ENCODE measurements at regions not wholly inside any gene's neighbourhood (a gene's known extent, or its start where the extent isn't known, plus 50 kb on each side); places are given as distances from the start of the nearest gene placed in this dataset.

- no peak for ATAC-seq
- intact Hi-C loops (cut with DNase I), result no loop called here
- DNase-seq (ENCODE audit: missing footprints), result no peak
Observed at GRCh38 chr2:82279367-82279766, 1974.8 kb upstream of the LRRTM1 start.

GRCh38 chr2:82278416-82278815 lies 1973.9 kb upstream of the LRRTM1 start:
- DNase-seq (ENCODE audit: missing footprints) (no peak), ATAC-seq (no peak)
- intact Hi-C loops (cut with DNase I), result no loop called here

GRCh38 chr2:82275599-82275998 lies 1971.0 kb upstream of the LRRTM1 start:
- DNase-seq (ENCODE audit: missing footprints), result no peak
- no peak for ATAC-seq
- intact Hi-C loops (cut with DNase I), result no loop called here

GRCh38 chr2:82268446-82268845 lies 1963.9 kb upstream of the LRRTM1 start:
- ATAC-seq (no peak), DNase-seq (ENCODE audit: missing footprints) (no peak)
- intact Hi-C loops (cut with DNase I), result no loop called here

- ATAC-seq (no peak), DNase-seq (ENCODE audit: missing footprints) (no peak)
- intact Hi-C loops (cut with DNase I), result no loop called here
Observed at GRCh38 chr2:82260521-82260920, 1956.0 kb upstream of the LRRTM1 start.

- intact Hi-C loops (cut with DNase I), result no loop called here
- ATAC-seq, result no peak
- DNase-seq (ENCODE audit: missing footprints), result no peak
Observed at GRCh38 chr2:82259551-82259950, 1955.0 kb upstream of the LRRTM1 start.

- no peak for DNase-seq (ENCODE audit: missing footprints)
- intact Hi-C loops (cut with DNase I), result no loop called here
- no peak for ATAC-seq
Observed at GRCh38 chr2:82257796-82258555, 1953.4 kb upstream of the LRRTM1 start.

- DNase-seq (ENCODE audit: missing footprints) (no peak), ATAC-seq (peak; percentile 68)
- intact Hi-C loops (cut with DNase I), result no loop called here
Observed at GRCh38 chr2:82256983-82257632, 1952.6 kb upstream of the LRRTM1 start.

- DNase-seq (ENCODE audit: missing footprints) (no peak), ATAC-seq (no peak)
- intact Hi-C loops (cut with DNase I), result no loop called here
Observed at GRCh38 chr2:82256288-82256687, 1951.7 kb upstream of the LRRTM1 start.

GRCh38 chr2:82254728-82255127 lies 1950.2 kb upstream of the LRRTM1 start:
- ATAC-seq (no peak), DNase-seq (ENCODE audit: missing footprints) (no peak)
- intact Hi-C loops (cut with DNase I), result no loop called here

GRCh38 chr2:82246220-82246775 lies 1941.7 kb upstream of the LRRTM1 start:
- ATAC-seq, result no peak
- intact Hi-C loops (cut with DNase I), result no loop called here
- no peak for DNase-seq (ENCODE audit: missing footprints)

- intact Hi-C loops (cut with DNase I), result no loop called here
- ATAC-seq, result no peak
- no peak for DNase-seq (ENCODE audit: missing footprints)
Observed at GRCh38 chr2:82239176-82239575, 1934.6 kb upstream of the LRRTM1 start.

GRCh38 chr2:82237994-82238662 lies 1933.6 kb upstream of the LRRTM1 start:
- intact Hi-C loops (cut with DNase I), result no loop called here
- ATAC-seq (no peak), DNase-seq (ENCODE audit: missing footprints) (no peak)

- ATAC-seq (no peak), DNase-seq (ENCODE audit: missing footprints) (no peak)
- intact Hi-C loops (cut with DNase I), result no loop called here
Observed at GRCh38 chr2:82234283-82234874, 1929.8 kb upstream of the LRRTM1 start.

GRCh38 chr2:82233806-82234205 lies 1929.3 kb upstream of the LRRTM1 start:
- no peak for DNase-seq (ENCODE audit: missing footprints)
- no peak for ATAC-seq
- intact Hi-C loops (cut with DNase I), result no loop called here

GRCh38 chr2:82230406-82230805 lies 1925.9 kb upstream of the LRRTM1 start:
- ATAC-seq (no peak), DNase-seq (ENCODE audit: missing footprints) (no peak)
- intact Hi-C loops (cut with DNase I), result no loop called here

GRCh38 chr2:82226441-82226840 lies 1921.9 kb upstream of the LRRTM1 start:
- no peak for DNase-seq (ENCODE audit: missing footprints)
- ATAC-seq, result no peak
- intact Hi-C loops (cut with DNase I), result no loop called here

- ATAC-seq (no peak), DNase-seq (ENCODE audit: missing footprints) (no peak)
- intact Hi-C loops (cut with DNase I), result no loop called here
Observed at GRCh38 chr2:82224301-82224940, 1919.9 kb upstream of the LRRTM1 start.

GRCh38 chr2:82215212-82215611 lies 1910.7 kb upstream of the LRRTM1 start:
- no peak for ATAC-seq
- intact Hi-C loops (cut with DNase I), result no loop called here

More at GRCh38 chr2:82215212-82215611, 1910.7 kb upstream of the LRRTM1 start:
- DNase-seq (ENCODE audit: missing footprints), result no peak
